ENCODE measurements at regions not wholly inside any gene's neighbourhood (a gene's known extent, or its start where the extent isn't known, plus 50 kb on each side); places are given as distances from the start of the nearest gene placed in this dataset.

- no peaks in the 10 kb centered on the region for H3F3A ChIP-seq (ENCODE audit: insufficient read depth, low read length, poor library complexity, severe bottlenecking)
- H3K4me2 ChIP-seq (ENCODE audit: low read length), result no peak overlapping the region
- no peaks in the 10 kb centered on the region for H3K36me3 ChIP-seq (ENCODE audit: insufficient read depth, low read length)
- no peak overlapping the region for H2AFZ ChIP-seq (ENCODE audit: low read depth, low read length)
- no peaks in the 10 kb centered on the region for H3K79me2 ChIP-seq (replicated peaks; ENCODE audit: insufficient read depth, low read length)
- H3K27ac ChIP-seq (ENCODE audit: low read length), result no peak overlapping the region
- H3K9me3 ChIP-seq (ENCODE audit: low read length), result no peaks in the 10 kb centered on the region
- H3K4me3 ChIP-seq (ENCODE audit: low read length), result no peak overlapping the region
- H3K27me3 ChIP-seq (ENCODE audit: insufficient read depth, low read depth, low read length), result no peaks in the 10 kb centered on the region
- H3K9me2 ChIP-seq (ENCODE audit: insufficient read depth, low read length), result no peaks in the 10 kb centered on the region
- TF ChIP-seq SMC3 (conservative IDR thresholded peaks at IDR 0.05; ENCODE audit: poor library complexity) (no peak), MXI1 (conservative IDR thresholded peaks at IDR 0.05; ENCODE audit: poor library complexity, severe bottlenecking) (no peak), EP300 (conservative IDR thresholded peaks at IDR 0.05; ENCODE audit: poor library complexity, severe bottlenecking) (no peak), CTCF (IDR thresholded peaks at IDR 0.05; ENCODE audit: poor library complexity, severe bottlenecking) (no peak), POLR2AphosphoS5 (IDR thresholded peaks at IDR 0.05) (no peak)
- H4K20me1 ChIP-seq (ENCODE audit: insufficient read depth), result no peaks in the 10 kb centered on the region
- no peak overlapping the region for H3K9ac ChIP-seq (ENCODE audit: low read length)
Observed at GRCh38 chr2:234808907-234809306, 142.9 kb upstream of the SH3BP4 start.

DNA sequence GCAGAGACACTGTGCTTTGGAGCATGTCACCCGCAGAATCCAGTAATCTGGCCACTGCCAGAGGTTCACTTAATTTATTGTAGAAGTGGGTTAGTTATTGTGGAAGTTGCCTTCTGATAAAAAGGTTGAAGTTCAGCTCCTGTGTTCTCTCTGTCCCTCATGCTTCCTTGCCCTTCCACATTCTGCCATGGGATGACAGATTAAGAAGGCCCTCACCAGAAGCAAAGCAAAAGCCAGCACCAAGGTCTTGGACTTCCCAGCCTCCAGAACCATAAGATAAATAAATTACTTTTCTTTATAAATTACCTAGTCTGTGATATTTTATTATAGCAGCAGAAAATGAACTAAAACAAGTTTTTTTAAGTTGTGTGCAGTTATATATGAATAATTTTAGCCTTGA lies 145.0 kb upstream of the SH3BP4 start:
- Histone ChIP-seq H4K20me1 (ENCODE audit: insufficient read depth) (no peaks in the 10 kb centered on the region), H3K27ac (ENCODE audit: low read length) (no peak overlapping the region), H3K36me3 (ENCODE audit: insufficient read depth, low read length) (no peaks in the 10 kb centered on the region), H2AFZ (ENCODE audit: low read depth, low read length) (no peak overlapping the region), H3F3A (ENCODE audit: insufficient read depth, low read length, poor library complexity, severe bottlenecking) (no peaks in the 10 kb centered on the region), H3K9me3 (ENCODE audit: low read length) (no peaks in the 10 kb centered on the region), H3K79me2 (replicated peaks; ENCODE audit: insufficient read depth, low read length) (no peaks in the 10 kb centered on the region), H3K27me3 (ENCODE audit: insufficient read depth, low read depth, low read length) (no peaks in the 10 kb centered on the region), H3K4me2 (ENCODE audit: low read length) (no peak overlapping the region), H3K9me2 (ENCODE audit: insufficient read depth, low read length) (no peaks in the 10 kb centered on the region), H3K9ac (ENCODE audit: low read length) (no peak overlapping the region), H3K4me3 (ENCODE audit: low read length) (no peak overlapping the region)
- TF ChIP-seq, protein P1, sequence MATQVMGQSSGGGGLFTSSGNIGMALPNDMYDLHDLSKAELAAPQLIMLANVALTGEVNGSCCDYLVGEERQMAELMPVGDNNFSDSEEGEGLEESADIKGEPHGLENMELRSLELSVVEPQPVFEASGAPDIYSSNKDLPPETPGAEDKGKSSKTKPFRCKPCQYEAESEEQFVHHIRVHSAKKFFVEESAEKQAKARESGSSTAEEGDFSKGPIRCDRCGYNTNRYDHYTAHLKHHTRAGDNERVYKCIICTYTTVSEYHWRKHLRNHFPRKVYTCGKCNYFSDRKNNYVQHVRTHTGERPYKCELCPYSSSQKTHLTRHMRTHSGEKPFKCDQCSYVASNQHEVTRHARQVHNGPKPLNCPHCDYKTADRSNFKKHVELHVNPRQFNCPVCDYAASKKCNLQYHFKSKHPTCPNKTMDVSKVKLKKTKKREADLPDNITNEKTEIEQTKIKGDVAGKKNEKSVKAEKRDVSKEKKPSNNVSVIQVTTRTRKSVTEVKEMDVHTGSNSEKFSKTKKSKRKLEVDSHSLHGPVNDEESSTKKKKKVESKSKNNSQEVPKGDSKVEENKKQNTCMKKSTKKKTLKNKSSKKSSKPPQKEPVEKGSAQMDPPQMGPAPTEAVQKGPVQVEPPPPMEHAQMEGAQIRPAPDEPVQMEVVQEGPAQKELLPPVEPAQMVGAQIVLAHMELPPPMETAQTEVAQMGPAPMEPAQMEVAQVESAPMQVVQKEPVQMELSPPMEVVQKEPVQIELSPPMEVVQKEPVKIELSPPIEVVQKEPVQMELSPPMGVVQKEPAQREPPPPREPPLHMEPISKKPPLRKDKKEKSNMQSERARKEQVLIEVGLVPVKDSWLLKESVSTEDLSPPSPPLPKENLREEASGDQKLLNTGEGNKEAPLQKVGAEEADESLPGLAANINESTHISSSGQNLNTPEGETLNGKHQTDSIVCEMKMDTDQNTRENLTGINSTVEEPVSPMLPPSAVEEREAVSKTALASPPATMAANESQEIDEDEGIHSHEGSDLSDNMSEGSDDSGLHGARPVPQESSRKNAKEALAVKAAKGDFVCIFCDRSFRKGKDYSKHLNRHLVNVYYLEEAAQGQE (IDR thresholded peaks at IDR 0.05; ENCODE audit: borderline replicate concordance), result no peak
- TF ChIP-seq POLR2AphosphoS5 (IDR thresholded peaks at IDR 0.05) (no peak), RAD21 (conservative IDR thresholded peaks at IDR 0.05) (no peak), SMC3 (conservative IDR thresholded peaks at IDR 0.05; ENCODE audit: poor library complexity) (no peak)

DNA sequence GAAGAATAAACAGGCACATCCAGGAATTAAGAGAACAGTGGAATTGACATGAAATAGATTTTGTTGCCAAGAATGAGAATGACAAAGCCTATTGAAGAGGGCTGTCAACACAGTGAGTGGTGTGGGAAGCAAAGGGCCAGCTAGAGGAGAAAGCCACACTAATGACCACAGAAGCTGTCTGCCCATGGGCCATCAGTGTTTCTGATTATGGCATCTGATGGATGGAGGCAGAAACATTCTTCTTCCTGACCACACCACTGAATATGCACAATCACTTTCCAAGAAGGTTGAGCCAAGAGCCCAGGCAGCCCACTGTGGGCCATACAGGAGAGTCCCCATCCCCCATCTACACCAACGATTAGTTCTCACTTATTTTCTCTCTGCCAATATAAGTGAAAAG lies 146.0 kb upstream of the SH3BP4 start:
- TF ChIP-seq EP300 (conservative IDR thresholded peaks at IDR 0.05; ENCODE audit: poor library complexity, severe bottlenecking), result no peak
- no peak for TF ChIP-seq EZH2 (IDR thresholded peaks at IDR 0.05; ENCODE audit: borderline replicate concordance, insufficient read depth, low read length, poor library complexity, severe bottlenecking)
- TF ChIP-seq, protein P1 (IDR thresholded peaks at IDR 0.05; ENCODE audit: borderline replicate concordance), result no peak
- TF ChIP-seq SMC3 (conservative IDR thresholded peaks at IDR 0.05; ENCODE audit: poor library complexity), result no peak
- TF ChIP-seq TAF1 (IDR thresholded peaks at IDR 0.05; ENCODE audit: low read depth), result no peak
- TF ChIP-seq RAD21 (conservative IDR thresholded peaks at IDR 0.05), result no peak
- TF ChIP-seq CTCF (IDR thresholded peaks at IDR 0.05; ENCODE audit: poor library complexity, severe bottlenecking), result no peak
- TF ChIP-seq POLR2AphosphoS5 (IDR thresholded peaks at IDR 0.05), result no peak
- no peak for TF ChIP-seq MXI1 (conservative IDR thresholded peaks at IDR 0.05; ENCODE audit: poor library complexity, severe bottlenecking)
- H3K79me2 ChIP-seq (replicated peaks; ENCODE audit: insufficient read depth, low read length), result no peaks in the 10 kb centered on the region
- no peaks in the 10 kb centered on the region for H3K9me3 ChIP-seq (ENCODE audit: low read length)
- no peak overlapping the region for H2AFZ ChIP-seq (ENCODE audit: low read depth, low read length)
- no peaks in the 10 kb centered on the region for H3F3A ChIP-seq (ENCODE audit: insufficient read depth, low read length, poor library complexity, severe bottlenecking)
- H3K36me3 ChIP-seq (ENCODE audit: insufficient read depth, low read length), result no peaks in the 10 kb centered on the region
- H3K27ac ChIP-seq (ENCODE audit: low read length), result no peak overlapping the region
- no peak overlapping the region for H3K4me3 ChIP-seq (ENCODE audit: low read length)
- H4K20me1 ChIP-seq (ENCODE audit: insufficient read depth), result no peaks in the 10 kb centered on the region
- H3K27me3 ChIP-seq (ENCODE audit: insufficient read depth, low read depth, low read length), result no peaks in the 10 kb centered on the region
- no peak overlapping the region for H3K9ac ChIP-seq (ENCODE audit: low read length)
- no peak overlapping the region for H3K4me2 ChIP-seq (ENCODE audit: low read length)
- no peaks in the 10 kb centered on the region for H3K9me2 ChIP-seq (ENCODE audit: insufficient read depth, low read length)
